ENCODE measurements at regions not wholly inside any gene's neighbourhood (a gene's known extent, or its start where the extent isn't known, plus 50 kb on each side); places are given as distances from the start of the nearest gene placed in this dataset.

- dilution Hi-C loops (cut with MboI; ENCODE audit: extremely low pct_ligation_motif_present, low sequenced_read_pairs): no loop called here
- FAIRE-seq: no peak
- CTCF ChIA-PET: no interaction called here
Observed at GRCh38 chr19:28934631-28935030, 278.3 kb downstream of the UQCRFS1 start.

More at GRCh38 chr19:28934631-28935030, 278.3 kb downstream of the UQCRFS1 start:
- Histone ChIP-seq H3K9me3 (replicated peaks; ENCODE audit: control insufficient read depth, insufficient read depth, low read length) (peaks cover 3% of the 10 kb centered on the region), H3K4me2 (ENCODE audit: insufficient read depth, low read length) (no peak overlapping the region), H2AFZ (ENCODE audit: low read depth, low read length) (no peak overlapping the region), H3K79me2 (ENCODE audit: control insufficient read depth, insufficient read depth, low read length) (no peaks in the 10 kb centered on the region), H4K20me1 (replicated peaks; ENCODE audit: control insufficient read depth, extremely low read depth, insufficient read depth, low read length) (no peaks in the 10 kb centered on the region), H3K4me1 (ENCODE audit: control insufficient read depth, extremely low read depth, insufficient read depth, low read length) (no peaks in the 10 kb centered on the region), H3K9ac (replicated peaks; ENCODE audit: extremely low read depth, insufficient read depth, low read length) (no peak overlapping the region), H3K27ac (ENCODE audit: insufficient read depth, low read depth, low read length) (no peak overlapping the region), H3K27me3 (ENCODE audit: control insufficient read depth in 2 of 2, insufficient read depth in 2 of 2, low read length in 2 of 2) (no peaks in the 10 kb centered on the region), H3K9me1 (replicated peaks; ENCODE audit: control insufficient read depth, extremely low read depth, insufficient read depth, low read length) (no peaks in the 10 kb centered on the region), H3K4me3 (replicated peaks in 1 of 3; ENCODE audit: insufficient read depth in 1 of 3, low read depth in 1 of 3, low read length in 3 of 3) (no peak overlapping the region), H3K36me3 (ENCODE audit: control insufficient read depth in 2 of 2, extremely low read depth in 1 of 2, insufficient read depth in 2 of 2, low read length in 2 of 2) (no peaks in the 10 kb centered on the region)
- no peak for DNase-seq (ENCODE audit: low read depth, low spot score)
- intact Hi-C loops (cut with micrococcal nuclease): no loop called here
- BruUV-seq (replicated peaks): no TSS peak
- no peak for TF ChIP-seq MYC (IDR thresholded peaks at IDR 0.05; ENCODE audit: low read depth, low read length)
- no peak for TF ChIP-seq POLR2AphosphoS5 (IDR thresholded peaks at IDR 0.05; ENCODE audit: insufficient read depth, low read depth, low read length)
- no peak for TF ChIP-seq CTCF (IDR thresholded peaks at IDR 0.05; ENCODE audit: extremely low read depth in 1 of 2, insufficient read depth in 1 of 2, low read depth in 1 of 2, low read length in 2 of 2)
- TF ChIP-seq POLR2A (IDR thresholded peaks at IDR 0.05; ENCODE audit: low read depth, low read length): no peak
- TF ChIP-seq JUN (IDR thresholded peaks at IDR 0.05; ENCODE audit: borderline replicate concordance, insufficient read depth, insufficient read length, low read depth): no peak
- TF ChIP-seq FOS (IDR thresholded peaks at IDR 0.05; ENCODE audit: borderline replicate concordance, insufficient read depth, low read length): no peak
- TF ChIP-seq GATA2 (IDR thresholded peaks at IDR 0.05; ENCODE audit: insufficient read depth, insufficient read length, low read depth, low read length): no peak
- no peak for TF ChIP-seq EZH2 (IDR thresholded peaks at IDR 0.05; ENCODE audit: borderline replicate concordance, low read depth, low read length, severe bottlenecking)
- no peak for TF ChIP-seq MAX (IDR thresholded peaks at IDR 0.05; ENCODE audit: insufficient read depth, insufficient read length)
- POLR2A ChIA-PET: no interaction called here

Measured in endothelial cell of umbilical vein (primary cell).